Hepatocyte (in vitro differentiated cells): ENCODE measurements at regions not wholly inside any gene's neighbourhood (a gene's known extent, or its start where the extent isn't known, plus 50 kb on each side); places are given as distances from the start of the nearest gene placed in this dataset.

Source experiments
- DNase-seq: peaks from one replicate; pipeline ENCODE4 v3.0.0-alpha.2; 2016; ENCODE audit warnings: low spot score
- H2AFZ ChIP-seq: fragments of 200-600 bp; sonication (generic); 2 replicates; pipeline ENCODE4 v1.6.0; 2016; ENCODE audit warnings: antibody characterized with exemption, mild to moderate bottlenecking
- H3K27ac ChIP-seq: fragments of 200-600 bp; sonication (generic); 2 replicates; pipeline ENCODE4 v1.5.1; 2016; ENCODE audit warnings: mild to moderate bottlenecking
- H3K27me3 ChIP-seq: fragments of 200-600 bp; sonication (generic); 2 replicates; pipeline ENCODE4 v1.6.1; 2016
- H3K36me3 ChIP-seq: fragments of 200-600 bp; sonication (generic); replicated peaks from 2 replicates; pipeline ENCODE4 v1.5.1; 2016; ENCODE audit warnings: low read depth; ENCODE audit not compliant: insufficient read depth
- H3K4me1 ChIP-seq: fragments of 200-600 bp; sonication (generic); 2 replicates; pipeline ENCODE4 v1.5.1; 2016; ENCODE audit warnings: mild to moderate bottlenecking, moderate library complexity; ENCODE audit not compliant: insufficient read depth
- H3K4me2 ChIP-seq: fragments of 200-600 bp; sonication (generic); 2 replicates; pipeline ENCODE4 v1.6.0; 2016
- H3K4me3 ChIP-seq: fragments of 200-600 bp; sonication (generic); 2 replicates; pipeline ENCODE4 v1.5.1; 2016; ENCODE audit warnings: mild to moderate bottlenecking
- H3K79me2 ChIP-seq: fragments of 200-600 bp; sonication (generic); 2 replicates; pipeline ENCODE4 v1.6.0; 2017; ENCODE audit warnings: mild to moderate bottlenecking
- H3K9me2 ChIP-seq: fragments of 200-600 bp; sonication (generic); replicated peaks from 2 replicates; pipeline ENCODE4 v1.6.0; 2017; ENCODE audit warnings: mild to moderate bottlenecking; ENCODE audit not compliant: insufficient read depth
- H3K9me3 ChIP-seq: fragments of 200-600 bp; sonication (generic); 2 replicates; pipeline ENCODE4 v1.5.1; 2016; ENCODE audit warnings: low read depth, mild to moderate bottlenecking
- H4K20me1 ChIP-seq: fragments of 200-600 bp; sonication (generic); 2 replicates; pipeline ENCODE4 v1.6.0; 2016; ENCODE audit warnings: mild to moderate bottlenecking; ENCODE audit not compliant: insufficient read depth, poor library complexity, severe bottlenecking
- CTCF ChIP-seq: fragments of 200-600 bp; sonication (generic); IDR thresholded peaks from 2 replicates; pipeline ENCODE4 v1.5.1; 2016; ENCODE audit warnings: antibody characterized with exemption, mild to moderate bottlenecking; ENCODE audit not compliant: poor library complexity
- EZH2 ChIP-seq: fragments of 200-600 bp; sonication (generic); IDR thresholded peaks from 2 replicates; pipeline ENCODE4 v1.6.1; 2016; ENCODE audit warnings: antibody characterized with exemption, mild to moderate bottlenecking, borderline replicate concordance
- EZH2phosphoT487 ChIP-seq: fragments of 200-600 bp; sonication (generic); IDR thresholded peaks from one replicate; pipeline ENCODE4 v1.6.1; 2018; ENCODE audit warnings: antibody characterized with exemption, mild to moderate bottlenecking, low read depth, moderate library complexity; ENCODE audit not compliant: unreplicated experiment, severe bottlenecking
- WGBS: methylation state at CpG from one replicate; pipeline ENCODE4 v1.1.6; 2016; ENCODE audit warnings: low lambda C conversion rate; ENCODE audit errors: missing lambda C conversion rate; 5-methylcytosine and 5-hydroxymethylcytosine counted together

- peaks cover 10% of the 10 kb centered on the region for H3K27me3 ChIP-seq
- 66% methylated on average over 4 of the region's 4 CpGs for WGBS
Measured at GRCh38 chr4:24476282-24476681, 108.1 kb downstream of the DHX15 start.

GRCh38 chr4:24475756-24476155 lies 108.6 kb downstream of the DHX15 start:
- DNase-seq, result no peak
- no peak overlapping the region for H3K27ac ChIP-seq
- H3K4me1 ChIP-seq, result no peaks in the 10 kb centered on the region
- H2AFZ ChIP-seq, result no peak overlapping the region
- H3K4me2 ChIP-seq, result no peak overlapping the region
- H3K79me2 ChIP-seq, result no peaks in the 10 kb centered on the region
- 60% methylated on average over 3 of the region's 3 CpGs for WGBS
- H3K9me2 ChIP-seq, result no peaks in the 10 kb centered on the region
- no peaks in the 10 kb centered on the region for H3K36me3 ChIP-seq
- no peak overlapping the region for H3K4me3 ChIP-seq
- no peaks in the 10 kb centered on the region for H4K20me1 ChIP-seq
- peaks cover 10% of the 10 kb centered on the region for H3K27me3 ChIP-seq
- H3K9me3 ChIP-seq, result no peaks in the 10 kb centered on the region
- TF ChIP-seq CTCF (no peak), EZH2 (no peak), EZH2phosphoT487 (no peak)

More at GRCh38 chr4:24476282-24476681, 108.1 kb downstream of the DHX15 start:
- no peak overlapping the region for H3K4me3 ChIP-seq
- no peaks in the 10 kb centered on the region for H3K4me1 ChIP-seq
- no peaks in the 10 kb centered on the region for H3K9me3 ChIP-seq
- TF ChIP-seq CTCF (peak; percentile 36), EZH2phosphoT487 (no peak)
- no peaks in the 10 kb centered on the region for H3K9me2 ChIP-seq
- no peak for DNase-seq
- no peaks in the 10 kb centered on the region for H4K20me1 ChIP-seq
- no peak overlapping the region for H3K27ac ChIP-seq
- H2AFZ ChIP-seq, result no peak overlapping the region
- H3K79me2 ChIP-seq, result no peaks in the 10 kb centered on the region
- H3K36me3 ChIP-seq, result no peaks in the 10 kb centered on the region
- no peak overlapping the region for H3K4me2 ChIP-seq

GRCh38 chr4:24473309-24473721 lies 111.0 kb downstream of the DHX15 start:
- Histone ChIP-seq H3K4me1 (peaks cover 12% of the 10 kb centered on the region), H3K27me3 (peaks cover 26% of the 10 kb centered on the region), H2AFZ (peak overlapping the region; percentile 66), H3K4me3 (peak overlapping the region; percentile 40), H4K20me1 (no peaks in the 10 kb centered on the region), H3K36me3 (no peaks in the 10 kb centered on the region), H3K4me2 (peak overlapping the region; percentile 89), H3K9me3 (no peaks in the 10 kb centered on the region), H3K79me2 (no peaks in the 10 kb centered on the region), H3K9me2 (no peaks in the 10 kb centered on the region), H3K27ac (peak overlapping the region; percentile 48)
- WGBS, result 2% methylated on average over 13 of the region's 13 CpGs
- TF ChIP-seq CTCF, result no peak
- no peak for TF ChIP-seq EZH2
- no peak for TF ChIP-seq EZH2phosphoT487
- peak; percentile 57 for DNase-seq
